Adrenal gland (tissue), 5 donors: ENCODE measurements at regions not wholly inside any gene's neighbourhood (a gene's known extent, or its start where the extent isn't known, plus 50 kb on each side); places are given as distances from the start of the nearest gene placed in this dataset.

Experiments
- POLR2A ChIP-seq, 2 donors: fragments of 450-650 bp; IDR thresholded peaks; one replicate each; pipeline ENCODE4 v1.6.1; 2017; ENCODE audit warnings: antibody characterized with exemption in 2 of 2, mild to moderate bottlenecking in 2 of 2, moderate library complexity in 1 of 2
- TF ChIP-seq, protein P1 (sequence below), 6 experiments: fragments of 450-650 bp in 4 of 6; fragments of 200-600 bp in 2 of 6; sonication (generic) in 1 of 6; IDR thresholded peaks; 1 replicate in 5 of 6; 2 replicates in 1 of 6; pipeline versions ENCODE4 v1.5.1 to v1.8.0; 2016 to 2021; ENCODE audit warnings: antibody characterized with exemption in 6 of 6, mild to moderate bottlenecking in 2 of 6, moderate library complexity in 1 of 6
- donor health status: DM: no; HTN: no; CAD: no.

DNA sequence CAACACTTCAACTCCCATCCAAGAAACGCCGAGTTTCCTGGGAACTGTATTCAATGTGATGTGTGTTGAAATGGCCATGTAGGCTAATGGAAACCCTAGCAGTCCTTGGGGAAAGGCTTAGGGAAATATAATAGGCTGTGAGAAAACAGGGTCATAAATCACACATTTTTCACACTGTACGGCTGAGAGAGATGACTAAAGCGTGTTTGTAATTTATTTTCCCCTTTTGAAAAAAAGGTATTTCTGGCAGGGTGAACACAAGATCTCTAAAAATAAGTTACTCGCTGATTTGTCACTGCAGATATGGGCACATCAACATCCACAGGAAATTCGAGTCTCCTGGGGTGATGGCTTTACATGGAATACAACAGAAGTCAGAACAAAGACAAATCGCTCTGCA, 109.6 kb upstream of the ST6GAL2 start:
- TF ChIP-seq, protein P1, sequence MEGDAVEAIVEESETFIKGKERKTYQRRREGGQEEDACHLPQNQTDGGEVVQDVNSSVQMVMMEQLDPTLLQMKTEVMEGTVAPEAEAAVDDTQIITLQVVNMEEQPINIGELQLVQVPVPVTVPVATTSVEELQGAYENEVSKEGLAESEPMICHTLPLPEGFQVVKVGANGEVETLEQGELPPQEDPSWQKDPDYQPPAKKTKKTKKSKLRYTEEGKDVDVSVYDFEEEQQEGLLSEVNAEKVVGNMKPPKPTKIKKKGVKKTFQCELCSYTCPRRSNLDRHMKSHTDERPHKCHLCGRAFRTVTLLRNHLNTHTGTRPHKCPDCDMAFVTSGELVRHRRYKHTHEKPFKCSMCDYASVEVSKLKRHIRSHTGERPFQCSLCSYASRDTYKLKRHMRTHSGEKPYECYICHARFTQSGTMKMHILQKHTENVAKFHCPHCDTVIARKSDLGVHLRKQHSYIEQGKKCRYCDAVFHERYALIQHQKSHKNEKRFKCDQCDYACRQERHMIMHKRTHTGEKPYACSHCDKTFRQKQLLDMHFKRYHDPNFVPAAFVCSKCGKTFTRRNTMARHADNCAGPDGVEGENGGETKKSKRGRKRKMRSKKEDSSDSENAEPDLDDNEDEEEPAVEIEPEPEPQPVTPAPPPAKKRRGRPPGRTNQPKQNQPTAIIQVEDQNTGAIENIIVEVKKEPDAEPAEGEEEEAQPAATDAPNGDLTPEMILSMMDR (IDR thresholded peaks at IDR 0.05), result no peak
- no peak for TF ChIP-seq POLR2A (IDR thresholded peaks at IDR 0.05)
